ENCODE measurements at regions not wholly inside any gene's neighbourhood (a gene's known extent, or its start where the extent isn't known, plus 50 kb on each side); places are given as distances from the start of the nearest gene placed in this dataset.

GRCh38 chr1:60160141-60160540 lies 86.6 kb upstream of the C1orf87 start:
- no peak for FAIRE-seq
- no peaks in the 10 kb centered on the region for H3K9me1 ChIP-seq (ENCODE audit: control insufficient read depth, extremely low read depth, insufficient read depth, low read length)
- no peak overlapping the region for H3K4me2 ChIP-seq (ENCODE audit: control insufficient read depth, extremely low read depth, insufficient read depth, low read depth, low read length)
- no peaks in the 10 kb centered on the region for H3K4me1 ChIP-seq (ENCODE audit: control insufficient read depth, extremely low read depth, insufficient read depth, low read length)
- H3K27me3 ChIP-seq (ENCODE audit: control insufficient read depth, extremely low read depth, insufficient read depth, low read length): no peaks in the 10 kb centered on the region
- TF ChIP-seq EZH2 (IDR thresholded peaks at IDR 0.05; ENCODE audit: low read length) (no peak), CTCF (optimal IDR thresholded peaks at IDR 0.05 in 1 of 3, IDR thresholded peaks at IDR 0.05 in 1 of 3, conservative IDR thresholded peaks at IDR 0.05 in 1 of 3; ENCODE audit: extremely low read depth in 1 of 3, insufficient read depth in 2 of 3, low read length in 3 of 3) (no peak)
- dilution Hi-C loops (cut with MboI; ENCODE audit: extremely low pct_ligation_motif_present, low sequenced_read_pairs): no loop called here
- no peak for DNase-seq (ENCODE audit: low read depth, low spot score)
- no peak overlapping the region for H2AFZ ChIP-seq (ENCODE audit: control insufficient read depth, low read length)
- no peaks in the 10 kb centered on the region for H4K20me1 ChIP-seq (ENCODE audit: control insufficient read depth, extremely low read depth, insufficient read depth, low read length)
- no peak overlapping the region for H3K4me3 ChIP-seq (ENCODE audit: control insufficient read depth in 2 of 3, extremely low read depth in 1 of 3, insufficient read depth in 2 of 3, low read depth in 1 of 3, low read length in 3 of 3)
- H3K9me3 ChIP-seq (ENCODE audit: control insufficient read depth, low read depth, low read length): no peaks in the 10 kb centered on the region
- H3K79me2 ChIP-seq (ENCODE audit: control insufficient read depth, insufficient read depth, low read length): no peaks in the 10 kb centered on the region
- no peak overlapping the region for H3K27ac ChIP-seq (ENCODE audit: control insufficient read depth, insufficient read depth, low read length)
- no peaks in the 10 kb centered on the region for H3K36me3 ChIP-seq (ENCODE audit: control insufficient read depth in 2 of 2, extremely low read depth in 1 of 2, insufficient read depth in 2 of 2, low read length in 2 of 2)
- H3K9ac ChIP-seq (ENCODE audit: control insufficient read depth, extremely low read depth, insufficient read depth, low read length): no peak overlapping the region

GRCh38 chr1:60156371-60156770 lies 82.8 kb upstream of the C1orf87 start:
- DNase-seq (ENCODE audit: low read depth, low spot score) (no peak), FAIRE-seq (no peak)
- H4K20me1 ChIP-seq (ENCODE audit: control insufficient read depth, extremely low read depth, insufficient read depth, low read length): no peaks in the 10 kb centered on the region
- H3K27me3 ChIP-seq (ENCODE audit: control insufficient read depth, extremely low read depth, insufficient read depth, low read length): no peaks in the 10 kb centered on the region
- no peak overlapping the region for H3K4me2 ChIP-seq (ENCODE audit: control insufficient read depth, extremely low read depth, insufficient read depth, low read depth, low read length)
- no peak overlapping the region for H2AFZ ChIP-seq (ENCODE audit: control insufficient read depth, low read length)
- H3K27ac ChIP-seq (ENCODE audit: control insufficient read depth, insufficient read depth, low read length): no peak overlapping the region
- no peak overlapping the region for H3K9ac ChIP-seq (ENCODE audit: control insufficient read depth, extremely low read depth, insufficient read depth, low read length)
- TF ChIP-seq EZH2 (IDR thresholded peaks at IDR 0.05; ENCODE audit: low read length) (no peak), CTCF (optimal IDR thresholded peaks at IDR 0.05 in 1 of 3, IDR thresholded peaks at IDR 0.05 in 1 of 3, conservative IDR thresholded peaks at IDR 0.05 in 1 of 3; ENCODE audit: extremely low read depth in 1 of 3, insufficient read depth in 2 of 3, low read length in 3 of 3) (no peak)
- H3K4me1 ChIP-seq (ENCODE audit: control insufficient read depth, extremely low read depth, insufficient read depth, low read length): no peaks in the 10 kb centered on the region
- H3K4me3 ChIP-seq (ENCODE audit: control insufficient read depth in 2 of 3, extremely low read depth in 1 of 3, insufficient read depth in 2 of 3, low read depth in 1 of 3, low read length in 3 of 3): no peak overlapping the region
- H3K79me2 ChIP-seq (ENCODE audit: control insufficient read depth, insufficient read depth, low read length): no peaks in the 10 kb centered on the region
- dilution Hi-C loops (cut with MboI; ENCODE audit: extremely low pct_ligation_motif_present, low sequenced_read_pairs): no loop called here
- H3K9me1 ChIP-seq (ENCODE audit: control insufficient read depth, extremely low read depth, insufficient read depth, low read length): no peaks in the 10 kb centered on the region
- H3K9me3 ChIP-seq (ENCODE audit: control insufficient read depth, low read depth, low read length): no peaks in the 10 kb centered on the region
- no peaks in the 10 kb centered on the region for H3K36me3 ChIP-seq (ENCODE audit: control insufficient read depth in 2 of 2, extremely low read depth in 1 of 2, insufficient read depth in 2 of 2, low read length in 2 of 2)

Data from keratinocyte (primary cell).